ENCODE measurements at regions not wholly inside any gene's neighbourhood (a gene's known extent, or its start where the extent isn't known, plus 50 kb on each side); places are given as distances from the start of the nearest gene placed in this dataset.
"Not testable (repeated sequence)": the region's sequence is repeated elsewhere in the genome, so short reads cannot be mapped to it uniquely, and the experiment has no call there.

DNA sequence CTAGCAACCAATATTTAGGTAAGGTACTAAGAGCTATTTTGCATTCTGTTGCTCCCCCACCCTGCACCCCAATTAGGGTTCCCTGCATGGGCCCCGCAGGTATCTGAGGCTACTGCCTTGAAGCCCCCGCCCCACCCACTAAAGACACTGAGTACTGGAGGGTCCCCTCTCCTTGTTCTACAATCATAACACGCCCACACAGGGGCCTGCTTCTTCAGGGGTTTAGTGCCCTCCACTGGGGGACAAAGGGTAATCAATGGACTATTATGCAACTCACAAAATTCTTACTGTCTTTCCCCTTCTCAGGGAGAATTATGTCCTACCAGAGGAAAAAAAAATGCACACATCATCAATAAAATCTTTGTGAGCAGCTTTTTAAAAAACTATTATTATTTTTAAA lies 113.1 kb downstream of the ATP6V0E2 start:
- not testable (repeated sequence) for H3K4me3 ChIP-seq (ENCODE audit: low read depth, low read length); DNase-seq (ENCODE audit: low read depth)

- DNase-seq (ENCODE audit: low read depth); H3K4me3 ChIP-seq (ENCODE audit: low read depth, low read length): not testable (repeated sequence)
Observed at GRCh38 chr7:149991652-149992302, 118.0 kb downstream of the ATP6V0E2 start.

- not testable (repeated sequence) for DNase-seq (ENCODE audit: low read depth); H3K4me3 ChIP-seq (ENCODE audit: low read depth, low read length)
Observed at GRCh38 chr7:149992366-149992765, 118.6 kb downstream of the ATP6V0E2 start.

GRCh38 chr7:149995369-149996026 lies 121.7 kb downstream of the ATP6V0E2 start:
- DNase-seq (ENCODE audit: low read depth); H3K4me3 ChIP-seq (ENCODE audit: low read depth, low read length): not testable (repeated sequence)

- not testable (repeated sequence) for H3K4me3 ChIP-seq (ENCODE audit: low read depth, low read length); DNase-seq (ENCODE audit: low read depth)
Observed at GRCh38 chr7:150000780-150001599, 127.2 kb downstream of the ATP6V0E2 start.

GRCh38 chr7:150003304-150003810 lies 129.6 kb downstream of the ATP6V0E2 start:
- no peak for DNase-seq (ENCODE audit: low read depth)
- no peak overlapping the region for H3K4me3 ChIP-seq (ENCODE audit: low read depth, low read length)
- no peak for TF ChIP-seq CTCF (IDR thresholded peaks at IDR 0.05; ENCODE audit: insufficient read depth, low read depth, low read length)

GRCh38 chr7:150003973-150004372 lies 130.2 kb downstream of the ATP6V0E2 start:
- not testable (repeated sequence) for H3K4me3 ChIP-seq (ENCODE audit: low read depth, low read length); DNase-seq (ENCODE audit: low read depth)

GRCh38 chr7:150004843-150005242 lies 131.1 kb downstream of the ATP6V0E2 start:
- DNase-seq (ENCODE audit: low read depth); H3K4me3 ChIP-seq (ENCODE audit: low read depth, low read length): not testable (repeated sequence)

- not testable (repeated sequence) for H3K4me3 ChIP-seq (ENCODE audit: low read depth, low read length); DNase-seq (ENCODE audit: low read depth)
Observed at GRCh38 chr7:150009620-150010303, 136.0 kb downstream of the ATP6V0E2 start.

- not testable (repeated sequence) for H3K4me3 ChIP-seq (ENCODE audit: low read depth, low read length); DNase-seq (ENCODE audit: low read depth)
Observed at GRCh38 chr7:150016651-150017189, 143.0 kb downstream of the ATP6V0E2 start.

- not testable (repeated sequence) for DNase-seq (ENCODE audit: low read depth); H3K4me3 ChIP-seq (ENCODE audit: low read depth, low read length)
Observed at GRCh38 chr7:150020210-150020609, 146.4 kb downstream of the ATP6V0E2 start.

GRCh38 chr7:150024550-150025490 lies 151.1 kb downstream of the ATP6V0E2 start:
- H3K4me3 ChIP-seq (ENCODE audit: low read depth, low read length); DNase-seq (ENCODE audit: low read depth): not testable (repeated sequence)

GRCh38 chr7:150025802-150026201 lies 152.0 kb downstream of the ATP6V0E2 start:
- not testable (repeated sequence) for DNase-seq (ENCODE audit: low read depth); H3K4me3 ChIP-seq (ENCODE audit: low read depth, low read length)

DNA sequence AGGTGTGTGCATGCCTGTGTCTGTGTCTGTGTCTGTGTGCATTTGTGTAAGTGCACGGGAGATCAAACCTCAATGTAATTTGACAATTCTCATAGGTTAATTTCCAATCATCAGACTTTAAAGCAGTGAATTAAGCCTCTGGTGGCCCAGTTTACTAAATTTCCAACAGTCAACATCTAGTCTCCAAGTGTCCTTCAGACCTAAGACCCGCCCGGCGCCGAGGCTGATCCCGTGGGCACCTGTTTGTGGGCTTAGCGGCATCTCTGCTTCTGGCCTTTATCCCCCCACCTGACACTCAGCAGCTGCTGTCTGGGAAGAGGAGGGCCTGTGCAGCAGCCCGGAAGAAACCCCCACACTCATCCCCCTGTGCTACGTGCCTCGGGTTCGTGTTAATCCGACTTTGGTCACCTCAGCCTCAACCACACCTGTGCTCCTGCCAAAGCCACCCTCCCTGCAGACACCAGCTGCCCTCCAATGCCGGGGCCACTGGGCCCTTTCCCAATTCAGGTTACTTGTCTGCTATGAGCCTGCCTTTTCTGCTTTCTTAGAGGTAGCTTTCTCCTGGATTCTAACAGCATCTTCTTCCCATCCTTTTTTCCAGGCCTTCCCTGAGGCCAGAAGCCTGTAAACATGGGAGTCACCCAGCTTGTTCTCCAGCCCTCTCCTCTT lies 154.7 kb downstream of the ATP6V0E2 start:
- H3K4me3 ChIP-seq (ENCODE audit: low read depth, low read length); DNase-seq (ENCODE audit: low read depth): not testable (repeated sequence)

DNA sequence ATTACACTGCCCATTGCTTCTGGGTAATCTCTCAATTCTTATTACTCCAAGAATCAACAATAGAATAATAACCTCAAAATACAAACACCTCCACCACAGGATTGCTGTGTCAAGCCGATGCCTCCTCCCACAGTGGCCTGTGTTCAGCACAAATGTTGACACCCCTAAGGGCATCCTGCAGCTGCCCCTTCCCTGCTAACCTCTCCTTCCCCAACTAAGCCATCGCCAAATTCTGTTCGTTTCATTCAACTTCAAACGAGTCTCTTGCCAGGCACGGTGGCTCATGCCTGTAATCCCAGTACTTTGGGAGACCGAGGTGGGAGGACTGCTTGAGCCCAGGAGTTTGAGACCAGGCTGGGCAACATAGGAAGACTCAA lies 155.2 kb downstream of the ATP6V0E2 start:
- not testable (repeated sequence) for H3K4me3 ChIP-seq (ENCODE audit: low read depth, low read length); DNase-seq (ENCODE audit: low read depth)

DNA sequence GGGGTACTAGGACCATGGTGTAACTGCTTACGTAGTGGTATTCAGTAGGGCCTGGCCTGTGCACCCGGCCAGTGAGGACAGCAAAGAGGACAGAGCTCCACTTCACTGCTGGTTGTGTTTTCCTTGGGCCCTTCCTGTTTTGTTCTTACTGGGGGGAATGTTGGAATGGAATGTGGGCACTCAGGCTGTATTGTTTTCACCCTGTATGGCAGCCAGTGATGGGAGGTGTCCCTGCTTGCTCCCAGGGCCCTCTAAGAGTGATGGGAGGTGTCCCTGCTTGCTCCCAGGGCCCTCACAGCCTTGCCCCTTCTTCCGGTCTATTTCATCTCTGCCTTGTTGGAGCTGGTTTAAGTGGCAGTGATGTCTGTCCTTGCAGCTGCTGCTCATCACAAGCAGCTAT lies 158.0 kb downstream of the ATP6V0E2 start:
- not testable (repeated sequence) for DNase-seq (ENCODE audit: low read depth); H3K4me3 ChIP-seq (ENCODE audit: low read depth, low read length)

Measured in fibroblast of villous mesenchyme (primary cell).